ENCODE measurements at regions not wholly inside any gene's neighbourhood (a gene's known extent, or its start where the extent isn't known, plus 50 kb on each side); places are given as distances from the start of the nearest gene placed in this dataset.

GRCh38 chr10:59553162-59553900 is 156.3 kb downstream of the SLC16A9 start:
- no peak for DNase-seq (ENCODE audit: low spot score)

GRCh38 chr10:59550061-59550460 is 159.6 kb downstream of the SLC16A9 start:
- DNase-seq (ENCODE audit: low spot score): no peak

- no peak for DNase-seq (ENCODE audit: low spot score)
Measured at GRCh38 chr10:59538623-59539022, 171.0 kb downstream of the SLC16A9 start.

GRCh38 chr10:59537501-59537900 is 172.1 kb downstream of the SLC16A9 start:
- peak; percentile 27 for DNase-seq (ENCODE audit: low spot score)

- DNase-seq (ENCODE audit: low spot score): peak; percentile 81
Measured at GRCh38 chr10:59536167-59537014, 173.3 kb downstream of the SLC16A9 start.

DNA sequence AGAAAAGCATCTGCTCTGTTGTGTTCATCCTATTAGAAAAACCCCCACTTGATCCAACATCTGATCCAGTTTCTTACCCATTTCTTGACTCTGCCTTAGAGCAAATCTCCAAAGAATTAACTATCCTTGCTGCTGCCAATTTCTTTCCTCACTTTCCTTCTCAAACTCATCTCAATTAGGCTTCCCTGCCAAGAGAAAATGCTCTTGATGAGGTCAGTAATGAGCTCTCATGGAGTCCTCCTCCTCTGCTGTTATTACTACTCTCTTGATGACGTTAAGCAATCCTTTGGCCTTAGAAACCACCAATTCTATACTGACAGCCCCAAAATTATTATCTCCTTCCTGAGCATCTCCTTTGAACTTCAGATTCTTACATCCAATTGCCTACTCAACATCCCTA is 162.0 kb upstream of the FAM13C start:
- DNase-seq (ENCODE audit: low spot score): peak; percentile 20

GRCh38 chr10:59523851-59524250 is 161.5 kb upstream of the FAM13C start:
- DNase-seq (ENCODE audit: low spot score): no peak

- no peak for DNase-seq (ENCODE audit: low spot score)
Measured at GRCh38 chr10:59517996-59518395, 155.6 kb upstream of the FAM13C start.

- DNase-seq (ENCODE audit: low spot score): no peak
Measured at GRCh38 chr10:59517341-59517899, 155.1 kb upstream of the FAM13C start.

- DNase-seq (ENCODE audit: low spot score): peak; percentile 80
Measured at GRCh38 chr10:59513558-59513957, 151.2 kb upstream of the FAM13C start.

DNA sequence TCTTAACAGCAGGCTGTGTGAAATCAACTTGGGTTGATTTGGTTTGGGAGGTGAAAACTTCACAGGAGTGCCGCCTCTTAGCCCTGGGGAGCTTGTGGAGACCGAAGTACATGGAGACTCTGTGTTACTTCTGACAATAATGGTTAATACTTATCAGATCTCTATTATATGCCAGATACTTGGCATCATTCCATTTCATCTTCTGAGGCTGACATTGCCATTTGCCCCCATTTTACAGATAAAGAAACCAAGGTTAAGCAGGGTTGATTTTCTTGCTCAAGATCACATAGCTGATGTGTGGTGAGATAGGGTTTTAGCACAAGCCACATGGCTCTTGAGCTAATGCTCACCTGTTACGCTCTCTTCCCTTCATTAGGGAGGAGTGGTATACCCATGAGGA is 150.6 kb upstream of the FAM13C start:
- no peak for DNase-seq (ENCODE audit: low spot score)

DNA sequence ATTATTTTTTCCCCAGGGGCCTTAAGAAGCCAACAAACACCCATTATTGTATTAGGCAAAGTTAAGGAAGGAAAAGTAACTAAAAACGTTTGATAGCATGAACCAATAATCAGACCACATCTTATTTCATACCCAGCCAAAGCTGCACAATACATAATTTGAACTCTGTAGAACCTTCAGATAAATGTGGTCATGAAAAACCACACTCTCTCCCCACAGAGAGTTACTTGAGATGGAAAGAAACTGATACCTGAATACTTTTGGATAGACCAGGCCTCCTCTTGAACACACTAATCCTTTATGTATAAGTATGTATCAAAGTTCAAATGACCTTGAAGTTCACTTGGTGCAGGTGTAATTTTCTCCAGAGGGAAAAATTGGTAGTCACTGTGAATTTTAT is 146.6 kb upstream of the FAM13C start:
- no peak for DNase-seq (ENCODE audit: low spot score)

- DNase-seq (ENCODE audit: low spot score): no peak
Measured at GRCh38 chr10:59508296-59508695, 145.9 kb upstream of the FAM13C start.

- no peak for DNase-seq (ENCODE audit: low spot score)
Measured at GRCh38 chr10:59505926-59506325, 143.6 kb upstream of the FAM13C start.

GRCh38 chr10:59499460-59499859 is 137.1 kb upstream of the FAM13C start:
- no peak for DNase-seq (ENCODE audit: low spot score)

GRCh38 chr10:59493017-59493416 is 130.7 kb upstream of the FAM13C start:
- no peak for DNase-seq (ENCODE audit: low spot score)

DNA sequence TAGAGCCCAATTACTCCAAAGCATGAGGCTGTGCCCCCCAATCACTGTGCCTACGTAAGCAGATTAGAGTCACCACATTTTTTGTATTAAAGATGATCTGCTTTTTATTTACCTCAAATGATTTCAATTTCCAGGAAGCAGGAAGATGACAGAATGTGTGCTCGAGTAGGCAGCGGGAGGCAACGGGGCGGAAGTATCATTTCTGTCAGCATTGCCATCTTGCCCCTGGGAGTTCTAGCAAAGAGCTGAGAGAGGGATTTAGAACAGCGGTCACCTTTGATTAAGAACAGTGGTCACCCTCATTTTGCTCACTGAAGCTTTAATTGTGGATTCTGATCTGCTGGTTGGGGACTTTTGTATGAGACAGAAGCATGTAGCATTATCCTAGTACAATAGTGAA is 117.1 kb upstream of the FAM13C start:
- DNase-seq (ENCODE audit: low spot score): no peak

DNA sequence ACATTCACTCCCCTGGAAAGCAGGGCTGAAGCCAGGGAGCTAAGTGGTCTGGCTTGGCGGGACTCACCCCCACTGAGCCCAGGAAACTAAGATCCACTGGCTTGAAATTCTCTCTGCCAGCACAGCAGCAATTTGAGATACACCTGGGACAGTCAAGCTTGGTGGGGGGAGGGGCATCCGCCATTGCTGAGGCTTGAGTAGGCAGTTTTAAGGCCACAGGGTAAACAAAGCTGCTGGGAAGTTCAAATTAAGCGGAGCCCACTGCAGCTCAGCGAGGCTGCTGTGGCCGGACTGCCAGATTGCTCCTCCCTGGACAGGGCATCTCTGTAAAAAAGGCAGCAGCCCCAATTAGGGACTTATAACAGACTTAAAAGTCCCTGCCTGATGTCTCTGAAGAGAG is 108.2 kb upstream of the FAM13C start:
- no peak for DNase-seq (ENCODE audit: low spot score)

GRCh38 chr10:59465088-59465487 is 102.7 kb upstream of the FAM13C start:
- DNase-seq (ENCODE audit: low spot score): no peak

GRCh38 chr10:59464483-59464882 is 102.1 kb upstream of the FAM13C start:
- no peak for DNase-seq (ENCODE audit: low spot score)

DNA sequence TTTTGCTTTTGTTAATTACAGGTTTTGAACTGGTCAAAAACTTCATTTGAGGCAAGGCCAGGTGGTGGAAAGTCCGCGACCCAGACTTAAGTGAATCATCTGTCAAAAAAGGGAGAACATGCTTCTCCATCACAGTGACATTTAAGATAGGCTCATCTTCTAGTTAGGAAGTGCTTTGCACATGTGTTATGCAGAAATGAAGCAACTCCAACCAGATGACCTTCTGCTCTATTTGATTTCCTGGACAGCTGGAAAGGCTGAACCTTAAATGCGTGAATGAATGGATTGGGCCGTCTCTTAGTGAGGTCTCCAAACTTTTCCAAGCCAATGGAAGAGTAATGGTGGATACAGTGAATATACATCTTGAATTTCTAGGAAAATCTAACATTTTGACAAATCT is 101.6 kb upstream of the FAM13C start:
- no peak for DNase-seq (ENCODE audit: low spot score)

GRCh38 chr10:59460601-59461000 is 98.3 kb upstream of the FAM13C start:
- no peak for DNase-seq (ENCODE audit: low spot score)

GRCh38 chr10:59456199-59456598 is 93.8 kb upstream of the FAM13C start:
- no peak for DNase-seq (ENCODE audit: low spot score)

All from umbilical cord (tissue), 1 donor.